Kidney (tissue), 13 donors: ENCODE measurements at regions not wholly inside any gene's neighbourhood (a gene's known extent, or its start where the extent isn't known, plus 50 kb on each side); places are given as distances from the start of the nearest gene placed in this dataset.

Experiments
- DNase-seq, 5 donors: peaks; one replicate each; pipeline ENCODE4 v3.0.0-alpha.2; 2013 to 2020
- FAIRE-seq: peaks from 2 replicates; lab custom pipeline; 2012; peaks lifted over from hg19 to GRCh38; lab: Jason Lieb, UNC
- H3K27ac ChIP-seq, 2 donors: one replicate each; pipeline ENCODE4 v1.7.0; 2013; ENCODE audit warnings: low read depth in 2 of 2, low read length in 2 of 2, inconsistent platforms in 1 of 2
- H3K27me3 ChIP-seq: one replicate; pipeline ENCODE4 v1.7.1; 2013; ENCODE audit warnings: low read length, inconsistent platforms; ENCODE audit not compliant: control insufficient read depth, insufficient read depth
- H3K36me3 ChIP-seq, 3 donors: one replicate each; pipeline versions ENCODE4 v1.7.0 to v1.7.1; 2013; ENCODE audit warnings: low read length in 3 of 3, control low read depth in 1 of 3, inconsistent platforms in 1 of 3; ENCODE audit not compliant: insufficient read depth in 3 of 3, control insufficient read depth in 2 of 3
- H3K4me1 ChIP-seq, 3 donors: one replicate each; pipeline versions ENCODE4 v1.7.0 to v1.7.1; 2013; ENCODE audit warnings: low read length in 3 of 3, inconsistent platforms in 1 of 3, low read depth in 1 of 3; ENCODE audit not compliant: control insufficient read depth in 2 of 3, insufficient read depth in 2 of 3
- H3K4me3 ChIP-seq, 3 donors: one replicate each; pipeline versions ENCODE4 v1.7.0 to v1.8.1; 2013; ENCODE audit warnings: low read length in 3 of 3, control low read depth in 1 of 3, inconsistent platforms in 1 of 3
- H3K9ac ChIP-seq, 3 donors: one replicate each; pipeline versions ENCODE4 v1.7.0 to v1.7.1; 2013; ENCODE audit warnings: low read length in 3 of 3, control low read depth in 1 of 3, inconsistent platforms in 1 of 3
- H3K9me3 ChIP-seq, 3 donors: one replicate each; pipeline versions ENCODE4 v1.7.0 to v1.7.1; 2013; ENCODE audit warnings: low read length in 3 of 3, control low read depth in 1 of 3, inconsistent platforms in 1 of 3; ENCODE audit not compliant: control insufficient read depth in 2 of 3, insufficient read depth in 1 of 3
- CTCF ChIP-seq: IDR thresholded peaks from 3 replicates; pipeline ENCODE4 v1.5.1; 2012; ENCODE audit warnings: mild to moderate bottlenecking, moderate library complexity, borderline replicate concordance; ENCODE audit not compliant: insufficient read depth; ENCODE audit errors: extremely low read depth
- intact Hi-C: fragments of 100-400 bp; cut with DNase I; formaldehyde crosslinking; loops from one replicate; pipeline ENCODE4 v1.11.1; 2022
- donor health status: control.
- donor health status: control.
- donor health status: control.
- donor health status: control.
- donor health status: control.
- donor health status: DM: yes; HTN: yes; CAD: no.
- donor health status: Normal renal cell carcinoma (clear cell type).

- intact Hi-C loops: no loop called here
- no peak overlapping the region for H3K27ac ChIP-seq
- no peak overlapping the region for H3K9ac ChIP-seq
- no peaks in the 10 kb centered on the region for H3K27me3 ChIP-seq
- H3K4me1 ChIP-seq: no peaks in the 10 kb centered on the region
- H3K36me3 ChIP-seq: no peaks in the 10 kb centered on the region
- no peak for TF ChIP-seq CTCF
- FAIRE-seq: no peak
- no peaks in the 10 kb centered on the region for H3K9me3 ChIP-seq
- H3K4me3 ChIP-seq: no peak overlapping the region
- peak in 1 of 5 donors; percentile 10 for DNase-seq
These were observed 993.1 kb downstream of the KCNMA1 start for GRCh38 chr10:76644476-76644875.

GRCh38 chr10:76643511-76643911 lies 994.1 kb downstream of the KCNMA1 start:
- H3K4me1 ChIP-seq: no peaks in the 10 kb centered on the region
- no peak overlapping the region for H3K9ac ChIP-seq
- no peak overlapping the region for H3K27ac ChIP-seq
- H3K27me3 ChIP-seq: no peaks in the 10 kb centered on the region
- FAIRE-seq (no peak), DNase-seq (no peak)
- intact Hi-C loops: no loop called here
- H3K9me3 ChIP-seq: no peaks in the 10 kb centered on the region
- no peaks in the 10 kb centered on the region for H3K36me3 ChIP-seq
- H3K4me3 ChIP-seq: no peak overlapping the region
- TF ChIP-seq CTCF: no peak

- TF ChIP-seq CTCF: no peak
- FAIRE-seq: no peak
- H3K4me3 ChIP-seq: no peak overlapping the region
- no peaks in the 10 kb centered on the region for H3K27me3 ChIP-seq
- H3K9ac ChIP-seq: no peak overlapping the region
- intact Hi-C loops: no loop called here
- H3K9me3 ChIP-seq: no peaks in the 10 kb centered on the region
- H3K4me1 ChIP-seq: no peaks in the 10 kb centered on the region
- no peak overlapping the region for H3K27ac ChIP-seq
- no peak for DNase-seq
- H3K36me3 ChIP-seq: no peaks in the 10 kb centered on the region
These were observed 995.2 kb downstream of the KCNMA1 start for GRCh38 chr10:76642358-76642757.

GRCh38 chr10:76641215-76641614 lies 996.4 kb downstream of the KCNMA1 start:
- no peak for TF ChIP-seq CTCF
- no peak overlapping the region for H3K4me3 ChIP-seq
- no peaks in the 10 kb centered on the region for H3K36me3 ChIP-seq
- no peaks in the 10 kb centered on the region for H3K4me1 ChIP-seq
- FAIRE-seq: no peak
- no peak for DNase-seq
- no peaks in the 10 kb centered on the region for H3K9me3 ChIP-seq
- intact Hi-C loops: no loop called here
- no peak overlapping the region for H3K27ac ChIP-seq
- H3K9ac ChIP-seq: no peak overlapping the region
- no peaks in the 10 kb centered on the region for H3K27me3 ChIP-seq
